HG02884 (cell line): ENCODE measurements at regions not wholly inside any gene's neighbourhood (a gene's known extent, or its start where the extent isn't known, plus 50 kb on each side); places are given as distances from the start of the nearest gene placed in this dataset.

Source experiments
- ATAC-seq: cut with Tn5 transposase; IDR thresholded peaks from one replicate; pipeline ENCODE4 v1.9.1; 2021; ENCODE audit warnings: mild to moderate bottlenecking, moderate library complexity; ENCODE audit not compliant: unreplicated experiment

DNA sequence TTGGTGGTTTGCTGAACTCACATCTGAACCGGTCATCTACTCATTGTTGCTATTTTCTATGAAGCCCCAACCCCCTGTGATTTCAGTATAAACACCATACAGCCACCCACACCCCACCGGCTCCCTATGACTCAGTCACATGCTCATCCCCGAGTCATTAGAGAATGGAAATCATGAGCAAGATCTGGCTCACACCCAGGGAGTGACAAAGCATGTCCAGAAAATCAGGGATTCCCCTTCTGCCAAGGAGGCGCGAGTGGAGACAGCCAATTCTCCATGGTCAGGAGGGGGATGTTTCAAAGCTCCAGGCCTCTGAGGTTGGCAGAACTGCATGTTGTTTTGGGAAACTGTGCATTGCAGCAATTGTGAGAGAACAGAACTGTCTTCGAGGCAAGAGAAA, 657.5 kb upstream of the TBX3 start:
- no peak for ATAC-seq

DNA sequence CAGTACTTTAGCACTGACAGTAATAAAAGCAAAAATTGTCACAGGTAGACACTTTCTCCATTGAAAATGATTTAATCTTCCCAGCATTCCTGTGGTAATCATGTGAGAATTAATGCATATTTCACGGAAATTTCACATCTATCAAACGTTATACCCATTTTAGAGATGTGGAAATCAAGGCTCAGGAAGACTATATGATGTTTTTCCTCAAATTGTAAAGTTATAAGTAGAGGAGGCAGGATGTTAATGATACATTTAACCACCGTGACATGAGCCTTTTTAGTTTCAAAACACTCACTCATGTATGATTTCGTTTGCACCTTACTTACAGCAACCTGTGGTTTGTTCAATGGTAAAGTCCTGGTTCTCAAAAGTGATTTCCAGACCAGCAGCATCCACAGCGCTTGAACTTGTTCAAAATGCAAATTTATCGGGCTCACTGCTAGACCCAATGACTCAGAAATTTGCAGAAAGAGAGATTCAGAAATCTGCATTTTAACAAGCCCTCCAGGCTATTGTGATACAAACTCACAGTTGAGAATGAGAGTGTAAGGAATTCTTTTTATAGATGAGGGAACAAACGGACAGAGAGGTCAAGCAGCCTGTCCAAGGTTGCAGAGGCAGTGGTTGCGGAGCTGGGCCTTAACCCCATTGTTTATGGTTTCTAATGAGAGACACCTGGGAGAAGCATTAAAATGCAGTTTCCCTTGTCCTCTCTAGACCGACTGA, 654.8 kb upstream of the TBX3 start:
- no peak for ATAC-seq

DNA sequence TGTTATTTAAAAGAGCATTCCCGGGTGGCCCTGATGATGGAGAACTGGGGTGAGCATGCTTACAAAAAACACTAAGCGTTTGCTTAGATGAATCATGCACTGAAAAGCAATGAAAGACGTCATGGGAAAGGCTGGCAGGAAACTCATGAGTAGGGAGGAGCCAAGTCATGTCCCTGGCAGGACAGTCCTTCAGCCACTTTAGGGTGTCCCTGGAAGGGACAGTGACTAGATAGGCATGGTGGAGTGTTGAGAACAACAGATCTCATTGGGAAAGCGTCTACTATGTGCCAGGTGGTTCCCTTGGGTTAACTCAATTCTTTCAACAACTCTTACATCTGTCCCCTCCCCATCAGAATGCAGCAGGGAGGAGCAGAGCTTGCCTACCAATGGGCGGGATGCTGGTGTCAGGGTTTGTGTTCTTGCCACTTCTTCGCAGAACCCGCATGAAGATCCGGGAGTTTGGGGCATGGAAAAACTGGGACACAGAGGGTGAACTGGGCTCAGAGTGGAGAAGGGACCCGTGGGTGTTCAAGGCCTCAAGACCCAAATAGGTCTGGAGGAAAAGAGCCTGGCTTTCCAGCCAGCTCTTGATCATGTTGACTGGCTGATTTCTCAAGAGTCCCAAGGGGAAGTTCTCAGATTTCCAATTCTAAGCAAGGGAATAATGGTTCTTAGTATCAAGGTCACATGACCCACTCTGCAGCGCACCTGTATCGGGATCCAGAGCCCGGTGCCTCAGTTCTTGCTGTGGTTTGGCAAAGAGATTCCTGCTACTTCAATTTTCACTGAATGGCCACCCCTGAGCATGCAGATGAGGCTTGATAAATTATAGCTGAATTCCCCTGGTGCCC, 653.9 kb upstream of the TBX3 start:
- ATAC-seq: no peak

DNA sequence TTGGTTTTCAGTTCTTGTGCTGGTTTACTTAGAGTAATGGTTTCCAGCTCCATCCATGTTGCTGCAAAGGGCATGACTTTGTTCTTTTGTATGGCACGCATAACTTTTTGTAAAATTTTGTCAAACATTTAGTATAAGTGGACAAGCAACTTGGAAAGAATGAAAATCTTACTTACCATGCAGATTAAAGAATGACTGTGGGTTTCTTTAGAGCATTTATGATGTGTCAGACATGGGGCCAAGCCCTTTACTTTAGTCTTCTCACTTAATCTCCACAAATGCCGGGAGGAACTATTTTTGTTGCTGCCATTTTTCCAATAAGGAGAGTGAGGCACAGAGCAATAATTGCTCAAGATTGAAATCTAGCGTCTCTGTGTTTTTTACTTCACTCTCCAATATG, 652.5 kb upstream of the TBX3 start:
- ATAC-seq: no peak

DNA sequence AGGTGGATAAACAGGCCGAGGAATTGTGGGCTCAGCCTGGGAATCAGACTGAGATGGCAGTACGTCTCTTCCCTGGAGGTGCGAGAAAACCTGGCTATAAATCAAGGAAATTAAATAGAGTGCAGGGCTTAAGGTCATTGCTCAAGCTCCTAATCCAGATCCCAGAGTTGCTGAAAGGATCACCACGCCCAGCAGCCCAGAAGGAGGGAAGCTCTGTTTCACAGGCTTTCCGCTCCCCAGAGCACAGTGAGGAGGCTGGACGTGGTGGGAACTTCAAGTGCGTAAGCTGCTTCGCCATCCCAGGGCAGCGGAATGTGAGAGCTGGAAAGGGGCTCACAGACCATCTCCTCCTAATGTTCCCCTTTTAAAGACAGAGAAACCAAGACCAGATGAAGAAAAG, 651.6 kb upstream of the TBX3 start:
- no peak for ATAC-seq

DNA sequence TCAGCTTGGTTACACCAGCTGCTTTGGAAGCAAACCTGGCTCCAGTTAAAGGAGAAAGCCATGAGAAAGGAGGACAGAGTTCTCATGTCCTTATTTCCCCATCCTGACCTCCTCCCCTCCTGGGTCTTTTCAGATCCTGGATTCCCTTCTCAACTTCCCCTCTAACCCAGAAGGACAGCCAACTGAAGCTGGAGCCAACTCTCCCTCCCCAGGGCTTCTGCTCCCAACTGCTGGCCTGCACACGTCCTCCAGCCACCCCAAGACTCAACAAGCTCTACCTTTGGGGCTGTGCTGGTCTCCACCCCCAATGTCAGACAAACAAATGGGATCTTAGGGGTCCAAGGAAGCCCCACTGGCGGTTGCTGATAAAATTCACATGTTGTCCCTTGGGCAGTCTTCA, 651.1 kb upstream of the TBX3 start:
- ATAC-seq: no peak

DNA sequence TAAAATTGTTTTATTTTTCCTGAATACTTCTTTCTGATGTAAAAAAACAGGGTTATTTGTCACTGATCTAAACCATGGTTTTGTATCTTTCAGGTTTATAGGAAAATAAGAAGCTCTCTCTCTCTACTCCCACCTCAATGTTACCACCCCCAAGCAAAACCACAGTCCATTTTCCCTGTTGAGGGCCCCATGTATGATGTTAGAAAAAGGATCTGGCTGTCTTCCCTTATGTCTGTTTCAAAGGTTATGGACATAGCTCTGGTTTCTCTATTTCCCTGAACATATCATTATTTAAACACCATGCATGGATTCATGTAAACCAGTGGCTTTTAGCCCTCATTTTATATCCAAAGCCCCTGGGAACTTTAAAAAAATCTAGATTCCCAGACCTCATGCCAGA, 649.0 kb upstream of the TBX3 start:
- ATAC-seq: no peak

DNA sequence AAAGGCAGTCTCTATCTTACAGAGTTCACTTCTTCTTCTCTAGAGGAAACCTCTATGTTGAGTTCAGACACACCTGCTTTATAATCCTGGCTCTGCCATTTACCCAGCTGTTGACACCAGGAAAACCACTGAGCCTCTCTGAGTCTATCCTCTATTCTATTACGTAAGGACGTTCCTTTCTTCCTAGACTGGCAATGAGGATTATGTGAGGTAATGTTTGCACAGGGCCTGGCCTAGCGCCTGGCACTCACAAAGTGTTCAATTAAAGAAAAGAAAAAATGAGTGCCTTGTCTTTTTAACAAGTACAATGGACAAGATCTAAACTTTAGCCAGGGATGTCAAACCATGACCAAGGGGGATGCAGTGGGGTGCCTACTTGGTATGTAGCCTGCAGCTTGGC, 641.9 kb upstream of the TBX3 start:
- no peak for ATAC-seq

DNA sequence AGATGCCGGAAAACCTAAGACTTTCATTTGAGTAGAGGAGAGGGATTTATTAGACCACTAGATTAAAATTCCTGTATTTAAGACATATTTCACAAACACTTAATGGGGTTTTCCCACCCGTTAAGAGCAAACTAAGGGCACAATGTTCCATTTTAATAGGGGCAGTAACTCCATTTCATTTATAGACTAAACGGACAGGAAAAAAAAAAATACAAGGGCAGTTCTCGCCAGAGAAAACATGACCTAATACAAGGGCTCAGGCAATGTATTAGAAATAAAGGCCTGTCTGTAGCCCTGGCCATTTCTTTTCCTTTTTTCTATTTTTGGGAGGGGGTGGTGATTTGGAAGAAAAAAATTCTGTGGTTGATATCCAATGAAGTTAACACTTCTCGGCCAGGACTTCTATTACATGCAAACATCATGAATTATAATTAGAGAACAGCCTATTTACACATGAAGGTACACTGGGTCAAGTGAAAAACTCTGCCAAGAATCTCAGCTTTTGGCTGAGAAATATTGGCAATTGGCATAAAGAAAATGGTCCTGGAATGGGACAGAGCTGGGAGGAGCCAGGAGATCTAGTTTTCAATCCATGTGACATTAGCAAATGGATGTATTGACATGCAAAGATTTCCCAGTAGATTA, 641.1 kb upstream of the TBX3 start:
- ATAC-seq: no peak

DNA sequence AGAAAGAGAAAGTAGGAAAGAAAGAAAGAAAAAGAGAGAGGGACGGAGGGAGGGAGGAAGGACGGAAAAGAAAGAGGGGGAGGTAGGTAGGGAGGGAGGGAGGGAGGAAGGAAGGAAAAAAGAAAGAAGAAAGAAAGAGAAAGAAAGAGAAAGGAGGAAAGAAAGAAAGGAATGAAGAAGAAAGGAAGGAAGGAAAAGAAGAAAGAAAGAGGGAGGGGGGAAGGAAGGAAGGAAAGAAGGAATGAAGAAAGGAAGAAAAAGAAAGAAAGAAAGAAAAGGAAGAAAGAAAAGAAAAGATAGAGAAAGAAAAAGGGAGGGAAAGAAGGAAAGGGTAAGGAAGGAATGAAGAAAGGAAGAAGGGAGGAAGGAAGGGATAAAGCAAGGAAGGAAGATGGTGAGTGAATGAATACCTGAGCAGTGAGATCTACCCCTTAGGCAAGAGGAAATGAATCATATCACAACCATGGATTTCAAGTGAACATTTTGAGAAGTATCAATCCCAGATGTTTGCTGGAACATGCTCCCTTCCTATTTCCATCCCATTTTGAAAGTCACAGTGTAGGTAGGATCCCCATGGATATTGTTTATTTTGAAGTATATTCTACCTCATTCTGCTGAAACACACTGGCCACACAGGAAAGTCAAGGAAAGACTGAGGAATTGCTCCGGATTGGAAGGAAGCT, 639.4 kb upstream of the TBX3 start:
- no peak for ATAC-seq

DNA sequence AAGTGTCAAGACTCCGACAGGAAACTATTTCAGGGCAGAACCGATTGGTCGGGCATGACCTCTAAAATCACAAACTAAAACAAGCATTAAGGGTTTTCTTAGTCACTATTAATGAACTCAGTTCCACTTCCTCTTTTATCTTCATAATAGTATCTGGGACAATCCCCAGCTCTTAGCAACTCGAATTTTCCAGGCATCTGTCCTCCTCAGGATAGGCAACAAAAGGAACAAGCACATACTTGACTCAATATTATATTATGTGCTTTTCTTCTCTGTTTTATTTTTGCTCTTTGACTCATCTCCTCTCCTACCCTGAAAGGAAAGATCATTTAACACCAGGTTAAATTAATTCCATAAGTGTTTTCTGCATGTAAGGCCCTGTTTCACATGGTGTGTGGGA, 638.3 kb upstream of the TBX3 start:
- peak; percentile 84 for ATAC-seq

DNA sequence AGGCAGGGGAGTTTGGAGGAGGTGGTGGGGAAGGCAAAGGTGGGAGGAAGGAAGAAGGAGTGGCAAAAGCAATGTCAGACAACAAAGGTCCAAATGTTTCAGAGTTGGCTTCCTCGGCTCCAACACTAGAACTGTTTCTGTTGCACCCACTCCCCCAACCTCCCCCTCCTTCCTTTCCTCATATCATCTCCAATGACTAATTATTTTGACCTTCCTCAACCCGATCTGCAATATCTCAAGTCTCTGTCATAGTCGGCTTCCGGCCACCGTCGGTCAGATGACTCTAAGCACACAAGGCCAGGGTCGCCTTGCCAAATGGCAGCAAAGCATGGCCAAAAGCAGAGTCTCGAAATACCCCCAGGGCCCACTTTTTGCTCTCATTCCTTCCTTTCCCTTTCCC, 637.0 kb upstream of the TBX3 start:
- ATAC-seq: no peak

DNA sequence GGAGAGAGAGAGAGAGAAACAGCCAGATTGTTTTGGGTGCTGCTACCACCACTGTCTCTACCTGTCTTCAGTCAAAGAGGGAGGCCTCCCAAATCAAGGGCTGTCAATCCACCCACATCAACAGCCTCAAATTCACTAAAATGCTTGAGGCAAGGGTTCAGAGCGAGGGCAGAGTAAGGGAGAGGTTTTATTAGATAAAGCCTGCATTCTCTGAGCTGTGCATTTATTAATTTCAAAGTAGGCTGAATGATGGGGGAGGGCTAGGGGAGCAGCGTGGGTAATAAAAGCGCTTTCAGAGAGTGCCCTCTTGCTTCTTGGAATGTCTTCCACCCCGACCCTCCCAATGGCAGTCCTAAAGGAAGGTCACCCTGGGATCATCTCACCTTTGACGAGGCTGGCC, 636.5 kb upstream of the TBX3 start:
- ATAC-seq: no peak

DNA sequence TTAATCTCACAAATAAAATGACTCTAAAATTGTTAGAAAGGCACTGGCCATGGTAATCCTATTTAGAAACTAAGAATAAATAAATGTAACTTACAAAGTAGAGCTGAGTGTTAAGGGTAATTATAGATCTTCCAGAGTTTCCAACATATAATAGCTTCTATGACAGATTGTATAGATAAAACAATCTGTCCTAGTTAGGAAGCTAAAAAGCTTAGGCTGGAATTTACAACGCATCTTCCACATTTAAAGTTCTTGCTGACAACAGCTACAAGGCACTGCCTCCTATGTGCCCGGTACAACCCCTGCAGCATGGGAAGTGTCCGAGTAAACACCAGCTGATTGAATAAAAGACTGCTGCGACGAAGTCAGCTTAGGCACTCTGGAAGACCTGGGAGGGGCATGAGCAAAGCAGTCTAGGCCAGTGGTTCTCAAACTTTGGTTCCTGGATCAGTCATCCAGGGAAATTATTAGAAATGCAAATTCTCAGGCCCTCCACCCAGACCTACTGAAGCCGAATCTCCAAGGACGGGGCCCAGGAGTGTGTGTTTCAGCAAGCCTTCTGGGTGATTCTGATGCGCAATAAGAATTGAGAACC, 635.6 kb upstream of the TBX3 start:
- ATAC-seq: no peak

DNA sequence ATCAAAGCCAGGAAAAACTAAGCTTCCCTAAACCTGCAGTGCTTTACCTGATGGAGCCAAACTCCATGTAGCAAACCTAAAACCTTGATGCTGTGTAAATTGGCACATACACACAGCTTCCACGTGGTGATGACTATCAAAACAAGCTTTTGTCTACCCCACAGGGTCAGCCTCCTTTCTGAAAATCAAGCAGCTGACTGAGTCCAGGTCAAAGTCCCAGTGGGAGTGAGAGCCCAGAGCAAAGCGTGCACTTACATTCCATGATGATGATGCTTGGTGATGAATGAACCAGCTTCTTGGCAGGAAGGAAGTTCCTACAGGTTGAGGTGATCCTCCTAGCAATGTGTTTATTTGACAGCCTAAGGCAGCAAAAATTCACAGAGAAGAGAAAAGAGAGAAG, 630.0 kb upstream of the TBX3 start:
- ATAC-seq: no peak

DNA sequence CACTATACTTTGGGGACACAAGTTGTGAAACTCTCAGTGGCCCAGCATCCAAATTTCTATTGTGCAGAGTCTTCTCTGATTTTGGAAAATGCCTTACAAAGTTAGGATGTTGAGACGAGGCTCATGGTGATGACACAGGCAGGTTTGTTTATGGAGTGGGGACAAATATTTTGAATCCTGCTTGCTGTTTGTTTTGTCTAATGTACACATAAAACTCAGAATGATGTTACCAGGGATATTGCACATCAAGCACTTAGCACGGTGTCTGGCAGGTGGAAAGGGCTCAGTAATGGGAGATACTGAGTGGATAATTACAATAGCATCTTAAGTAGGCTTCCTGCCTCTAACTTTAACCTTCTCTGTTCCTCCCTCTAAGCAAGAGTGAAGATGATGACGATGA, 628.9 kb upstream of the TBX3 start:
- ATAC-seq: no peak

DNA sequence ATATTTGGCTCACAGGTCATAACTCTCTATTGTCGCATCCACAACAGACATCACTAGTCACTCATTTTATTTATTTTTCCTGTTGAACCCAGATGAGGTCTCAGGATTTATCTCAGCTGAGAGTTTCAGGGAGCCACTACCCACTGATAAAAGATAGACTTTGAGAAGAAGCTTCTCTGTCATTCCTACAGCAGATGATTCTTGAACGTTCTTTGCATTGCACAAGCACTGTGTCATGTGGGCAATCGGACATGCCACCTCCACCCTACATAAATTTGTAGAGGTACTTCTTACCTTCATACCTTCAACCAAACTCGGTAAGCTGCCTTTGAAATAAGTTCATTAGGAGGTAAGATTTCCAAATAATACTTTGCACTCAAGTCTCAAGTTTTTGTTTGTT, 627.9 kb upstream of the TBX3 start:
- ATAC-seq: no peak

DNA sequence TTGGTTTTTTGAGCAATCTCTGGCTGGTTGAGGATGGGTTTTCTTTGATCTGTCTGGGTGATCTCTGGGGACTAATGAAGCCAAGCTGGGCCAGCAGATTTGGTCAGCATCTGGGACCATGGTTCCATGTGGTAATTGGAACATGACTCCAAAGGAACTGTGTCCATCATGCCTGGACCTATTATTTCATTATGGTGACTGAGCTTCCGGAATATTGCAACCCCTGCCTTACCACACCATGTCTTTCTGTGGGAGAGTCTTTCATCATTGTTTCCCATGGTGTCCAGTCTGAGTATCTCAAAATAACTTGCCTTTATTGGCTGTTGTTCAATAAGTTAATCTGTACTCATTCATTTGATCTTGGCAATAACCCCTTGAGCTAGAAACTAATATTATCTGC, 624.9 kb upstream of the TBX3 start:
- no peak for ATAC-seq

DNA sequence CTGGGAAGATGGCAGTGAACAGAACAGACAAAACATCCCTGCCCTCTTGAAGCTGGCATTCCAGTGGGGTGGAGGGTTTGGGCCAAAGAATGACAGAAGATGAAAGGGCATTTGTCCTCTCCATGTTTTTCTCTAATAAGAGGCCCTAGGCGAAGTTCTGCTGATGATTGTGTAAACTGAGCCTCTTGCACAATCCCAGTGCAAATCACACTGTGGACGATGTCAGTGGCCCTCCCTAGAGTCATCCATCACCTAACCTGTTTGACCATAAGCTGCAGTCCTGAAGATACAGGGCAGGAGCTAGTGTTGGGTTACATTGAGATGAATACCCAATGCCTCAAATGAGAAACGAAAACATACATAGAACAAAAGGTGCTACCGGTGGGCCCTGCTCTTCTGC, 622.4 kb upstream of the TBX3 start:
- no peak for ATAC-seq

DNA sequence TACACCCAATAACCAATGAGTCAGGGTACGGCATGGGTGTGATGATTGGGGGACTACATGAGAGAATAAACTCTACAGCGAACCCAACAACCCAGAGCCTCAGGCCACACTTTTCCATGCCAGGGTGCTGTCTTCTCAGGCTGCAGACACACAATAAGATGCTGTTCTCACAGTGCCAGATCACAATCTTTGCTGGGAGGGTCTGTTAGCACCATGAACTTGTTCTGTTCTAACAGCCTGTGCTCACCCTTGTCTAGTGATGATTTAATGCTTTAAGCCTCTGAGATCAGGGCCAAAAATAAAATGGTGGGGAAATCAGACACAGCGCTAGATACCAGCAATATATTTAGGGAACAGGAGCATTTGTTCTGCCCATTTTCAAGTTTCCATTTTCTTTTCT, 621.9 kb upstream of the TBX3 start:
- ATAC-seq: no peak

DNA sequence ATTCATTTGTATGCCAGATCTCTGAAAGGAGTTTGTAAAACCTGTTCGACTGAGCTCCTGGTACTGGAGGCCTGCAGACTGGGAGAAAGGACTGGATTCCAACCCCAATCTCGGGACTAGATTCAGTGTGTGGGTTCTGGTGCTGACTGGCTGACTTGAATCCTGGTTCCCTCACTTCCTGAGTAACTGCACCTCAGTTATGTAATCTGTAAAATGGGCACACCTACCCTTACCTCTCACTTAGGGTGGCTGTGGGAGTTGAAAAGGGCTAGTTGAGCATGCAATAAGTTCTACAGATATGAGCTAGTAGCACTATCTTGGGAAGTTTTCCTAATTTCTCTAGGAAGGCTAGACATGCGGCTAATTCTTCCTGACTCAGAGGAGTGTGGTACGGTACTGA, 621.3 kb upstream of the TBX3 start:
- no peak for ATAC-seq
